ENCODE measurements at regions not wholly inside any gene's neighbourhood (a gene's known extent, or its start where the extent isn't known, plus 50 kb on each side); places are given as distances from the start of the nearest gene placed in this dataset.

- no peak for DNase-seq
Observed at GRCh38 chr12:38139456-38139855, 177.1 kb upstream of the ALG10B start.

GRCh38 chr12:38141239-38141638 lies 175.3 kb upstream of the ALG10B start:
- DNase-seq = no peak

DNA sequence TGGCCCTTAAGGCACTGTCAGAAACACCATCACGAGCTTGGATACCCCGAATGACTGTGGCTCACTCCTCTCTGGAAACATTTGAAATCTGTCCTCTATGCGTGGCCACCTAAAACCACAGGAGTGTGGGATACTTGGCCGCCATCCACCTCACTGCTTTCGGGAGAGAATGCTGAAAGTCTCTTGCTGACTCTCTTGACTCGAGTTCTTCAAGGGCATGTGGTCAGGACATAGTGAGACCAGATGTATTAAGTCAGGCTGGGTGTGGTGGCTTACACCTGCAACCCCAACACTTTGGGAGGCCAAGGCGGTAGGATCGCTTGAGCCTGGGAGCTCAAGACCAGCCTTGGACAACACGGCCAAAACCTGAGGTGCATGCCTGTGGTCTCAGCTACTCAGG lies 174.7 kb upstream of the ALG10B start:
- no peak for DNase-seq

- no peak for DNase-seq
Observed at GRCh38 chr12:38142974-38143373, 173.6 kb upstream of the ALG10B start.

- no peak for DNase-seq
Observed at GRCh38 chr12:38144049-38144448, 172.5 kb upstream of the ALG10B start.

- no peak for DNase-seq
Observed at GRCh38 chr12:38144601-38145436, 171.8 kb upstream of the ALG10B start.

GRCh38 chr12:38149395-38150073 lies 167.0 kb upstream of the ALG10B start:
- no peak for DNase-seq

DNA sequence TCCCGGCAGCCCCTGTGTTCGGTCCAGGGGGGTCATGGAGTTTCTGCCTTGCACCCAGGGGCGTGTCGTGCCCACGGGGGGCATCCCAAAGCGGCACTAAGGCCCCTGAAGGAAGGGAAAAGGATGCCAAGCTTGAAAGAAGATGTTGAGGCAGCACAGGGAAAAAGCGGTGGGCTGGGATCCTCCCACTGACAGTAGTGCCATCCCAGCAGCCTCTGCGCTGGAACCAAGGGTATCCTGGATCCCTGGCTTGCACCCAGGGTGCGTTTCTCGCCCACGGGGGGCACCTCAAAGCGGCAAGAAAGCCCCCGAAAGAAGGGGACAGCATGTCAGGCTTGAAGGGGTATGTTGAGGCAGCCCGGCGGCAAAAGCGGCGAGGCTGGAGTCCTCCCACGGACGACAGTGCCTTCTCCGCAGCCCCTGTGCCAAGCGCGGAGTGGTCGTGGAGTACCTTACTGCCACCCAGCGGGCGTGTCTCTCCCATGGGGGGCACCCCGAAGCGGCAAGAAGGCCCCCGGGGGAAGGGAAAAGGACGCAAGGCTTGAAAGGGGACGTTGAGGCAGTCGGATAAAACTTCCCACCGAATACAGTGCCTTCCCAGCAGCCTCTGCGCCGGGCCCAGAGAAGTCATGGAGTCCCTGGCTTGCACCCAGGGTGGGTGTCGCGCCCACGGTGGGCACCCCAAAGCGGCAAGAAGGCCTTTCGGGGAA lies 164.4 kb upstream of the ALG10B start:
- DNase-seq = no peak

DNA sequence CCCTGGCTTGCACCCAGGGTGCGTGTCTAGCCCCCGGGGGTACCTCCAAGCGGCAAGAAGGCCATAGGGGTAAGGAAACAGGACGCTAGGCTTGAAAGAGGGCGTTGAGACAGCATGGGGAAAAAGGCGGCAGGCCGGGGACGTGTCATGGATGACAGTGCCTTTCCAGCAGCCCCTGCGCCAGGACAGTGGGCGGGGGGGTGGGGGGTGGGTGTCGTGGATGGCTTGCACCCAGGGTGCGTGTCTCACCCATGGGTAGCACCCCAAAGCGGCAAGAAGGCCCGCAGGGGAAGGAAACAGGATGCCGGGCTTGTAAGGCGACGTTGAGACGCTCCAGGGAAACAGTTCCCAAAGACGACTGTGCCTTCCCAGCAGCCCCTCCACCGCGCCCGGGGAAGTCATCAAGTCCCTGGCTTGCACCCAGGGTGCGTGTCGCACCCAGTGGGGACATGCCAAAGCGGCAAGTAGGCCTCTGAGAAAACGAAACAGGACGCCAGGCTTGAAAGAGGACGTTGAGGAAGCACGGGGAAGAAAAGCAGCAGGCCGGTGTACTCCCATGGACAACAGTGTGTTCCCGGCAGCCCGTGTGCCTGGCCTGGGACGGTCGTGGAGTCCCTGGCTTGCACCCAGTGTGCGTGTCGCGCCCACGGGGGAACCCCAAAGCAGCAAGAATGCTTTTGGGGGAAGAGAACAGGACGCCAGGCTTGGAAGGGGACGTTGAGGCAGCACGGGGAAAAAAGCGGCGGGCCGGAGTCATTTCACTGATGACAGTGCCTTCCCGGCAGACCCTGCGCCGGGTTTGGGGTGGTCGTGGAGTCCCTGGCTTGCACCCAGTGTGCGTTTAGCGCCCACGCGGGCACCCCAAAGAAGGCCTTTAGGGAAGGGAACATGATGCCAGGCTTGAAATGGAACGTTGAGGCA lies 163.5 kb upstream of the ALG10B start:
- DNase-seq = no peak

GRCh38 chr12:38153737-38154061 lies 162.9 kb upstream of the ALG10B start:
- DNase-seq = no peak

DNA sequence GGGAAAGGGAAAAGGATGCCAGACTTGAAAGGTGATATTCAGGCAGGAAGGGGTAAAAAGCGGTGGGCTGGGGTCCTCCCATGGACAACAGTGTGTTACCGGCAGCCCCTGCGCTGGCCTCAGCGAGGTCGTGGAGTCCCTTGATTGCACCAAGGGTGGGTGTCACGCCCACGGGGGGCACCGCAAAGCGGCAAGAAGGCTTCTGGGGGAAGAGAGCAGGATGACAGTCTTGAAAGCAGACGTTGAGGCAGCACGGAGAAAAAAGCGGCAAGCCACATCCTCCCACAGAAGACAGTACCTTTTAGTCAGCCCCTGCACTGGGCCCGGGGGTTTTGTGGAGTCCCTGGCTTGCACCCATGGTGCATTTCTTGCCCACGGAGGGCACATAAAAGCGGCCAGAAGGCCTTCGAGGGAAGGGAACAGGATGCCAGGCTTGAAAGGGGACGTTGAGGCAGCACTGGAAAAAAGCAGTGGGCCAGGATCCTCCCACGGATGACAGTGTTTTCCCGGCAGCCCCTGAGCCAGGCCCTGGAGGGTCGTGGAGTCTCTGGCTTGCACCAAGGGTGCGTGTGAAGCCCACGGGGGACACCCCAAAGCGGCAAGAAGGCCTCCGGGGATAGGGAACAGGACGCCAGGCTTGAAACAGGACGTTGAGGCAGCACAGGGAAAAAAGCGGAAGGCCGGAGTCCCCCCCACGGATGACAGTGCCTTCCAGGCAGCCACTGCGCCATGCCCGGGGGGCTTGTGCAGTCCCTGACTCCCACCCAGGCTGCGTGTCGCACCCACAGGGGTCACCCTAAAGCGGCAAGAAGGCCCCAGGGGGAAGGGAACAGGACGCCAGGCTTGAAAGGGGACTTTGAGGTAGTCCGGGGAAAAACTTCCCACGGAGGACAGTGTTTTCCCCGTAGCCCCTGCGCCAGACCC lies 162.2 kb upstream of the ALG10B start:
- no peak for DNase-seq

DNA sequence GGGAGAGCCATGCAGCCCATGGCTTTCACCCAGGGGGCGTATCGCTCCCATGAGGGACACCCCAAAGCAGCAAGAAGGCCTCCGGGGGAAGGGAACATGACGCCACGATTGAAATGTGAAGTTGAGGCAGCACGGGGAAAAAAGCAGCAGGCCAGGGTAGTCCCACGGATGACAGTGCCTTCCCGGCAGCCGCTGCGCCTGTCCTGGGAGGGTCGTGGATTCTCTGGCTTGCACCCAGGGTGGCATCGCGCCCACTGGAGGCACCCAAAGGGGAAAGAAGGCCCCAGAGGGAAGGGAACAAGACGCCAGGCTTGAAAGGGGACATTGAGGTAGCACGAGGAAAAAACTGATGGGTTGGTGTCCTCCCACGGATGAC lies 161.6 kb upstream of the ALG10B start:
- no peak for DNase-seq

DNA sequence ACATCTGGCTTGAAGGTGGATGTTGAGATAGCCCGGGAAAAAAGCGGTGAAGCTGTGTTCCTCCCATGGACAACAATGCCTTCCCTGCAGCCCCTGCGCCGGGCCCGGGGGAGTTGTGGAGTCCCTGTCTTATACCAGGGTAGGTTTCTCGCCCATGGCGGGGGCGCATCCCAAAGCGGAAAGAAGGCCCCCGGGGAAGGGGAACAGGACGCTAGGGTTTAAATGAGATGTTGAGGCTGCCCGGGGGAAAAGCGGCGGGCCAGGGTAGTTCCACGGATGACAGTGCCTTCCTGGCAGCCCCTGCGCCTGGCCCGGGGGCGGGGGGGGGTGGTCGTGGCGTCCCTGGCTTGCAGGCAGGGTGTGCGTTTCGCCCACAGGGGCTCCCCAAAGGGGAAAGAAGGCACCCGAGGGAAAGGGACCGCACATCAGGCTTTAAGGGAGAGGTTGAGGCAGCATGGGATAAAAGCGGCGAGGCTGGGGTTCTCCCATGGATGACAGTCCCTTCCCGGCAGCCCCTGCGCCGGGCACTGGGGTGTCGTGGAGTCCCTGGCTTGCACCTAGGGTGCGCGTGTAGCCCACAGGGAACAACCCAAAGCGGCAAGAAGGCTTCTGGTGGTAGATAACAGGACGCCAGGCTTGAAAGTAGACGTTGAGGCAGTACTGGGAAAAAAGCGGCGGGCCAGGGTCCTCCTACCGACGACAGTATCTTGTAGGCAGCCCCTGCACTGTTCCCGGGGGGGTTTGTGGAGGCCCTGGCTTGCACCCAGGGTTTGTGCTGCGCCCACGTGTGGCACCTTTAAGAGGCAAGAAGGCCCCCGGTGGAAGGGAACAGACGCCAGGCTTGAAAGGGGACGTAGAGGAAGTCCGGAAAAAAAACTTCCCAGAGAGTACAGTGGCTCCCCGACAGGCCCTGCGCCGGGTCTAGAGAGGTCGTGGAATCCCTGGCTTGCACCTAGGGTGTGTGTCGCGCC lies 160.8 kb upstream of the ALG10B start:
- no peak for DNase-seq

DNA sequence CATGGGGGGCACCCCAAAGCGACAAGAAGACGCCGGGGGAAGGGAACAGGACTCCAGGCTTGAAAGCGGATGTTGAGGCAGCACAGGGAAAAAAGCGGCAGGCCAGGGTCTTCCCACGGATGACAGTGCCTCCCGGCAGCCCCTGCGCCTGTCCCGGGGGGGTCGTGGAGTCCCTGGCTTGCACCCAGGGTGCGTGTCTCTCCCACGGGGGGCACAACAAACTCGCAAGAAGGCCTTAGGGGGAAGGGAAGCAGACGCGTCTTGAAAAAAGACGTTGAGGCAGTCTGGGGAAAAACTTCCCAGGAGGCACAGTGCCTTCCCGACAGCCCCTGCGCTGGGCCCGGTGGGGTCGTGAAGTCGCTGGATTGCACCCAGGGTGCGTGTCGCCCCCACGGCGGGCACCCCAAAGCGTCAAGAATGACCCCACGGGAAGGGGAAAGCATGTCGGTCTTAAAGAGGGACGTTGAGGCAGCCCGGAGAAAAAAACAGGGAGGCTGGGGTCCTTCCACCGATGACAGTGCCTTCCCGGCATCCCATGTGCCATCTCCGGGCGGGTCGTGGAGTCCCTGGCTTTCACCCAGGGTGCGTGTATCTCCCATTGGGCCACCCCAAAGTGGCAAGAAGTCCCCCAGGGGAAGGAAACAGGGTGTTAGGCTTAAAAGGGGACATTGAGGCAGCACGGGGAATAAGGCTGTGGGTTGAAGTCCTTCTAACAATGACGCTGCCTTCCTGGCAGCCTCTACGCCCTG lies 159.9 kb upstream of the ALG10B start:
- no peak for DNase-seq

GRCh38 chr12:38157274-38157932 lies 159.2 kb upstream of the ALG10B start:
- DNase-seq = no peak

- no peak for DNase-seq
Observed at GRCh38 chr12:38157933-38158401, 158.6 kb upstream of the ALG10B start.

GRCh38 chr12:38158428-38159091 lies 158.0 kb upstream of the ALG10B start:
- no peak for DNase-seq

- DNase-seq = no peak
Observed at GRCh38 chr12:38159092-38159551, 157.5 kb upstream of the ALG10B start.

Measured in NCI-H1048 (cell line).